NCI-H2029 treated with DMSO at 0.1 percent for 48 hours (cell line): ENCODE measurements at regions not wholly inside any gene's neighbourhood (a gene's known extent, or its start where the extent isn't known, plus 50 kb on each side); places are given as distances from the start of the nearest gene placed in this dataset.

ENCODE experiments used
- DNase-seq: peaks from one replicate; lab custom pipeline; 2025; lab: John Stamatoyannopoulos, UW

- DNase-seq = peak; percentile 28
Measured at GRCh38 chr1:14498839-14499238, 99.6 kb upstream of the KAZN start.

- DNase-seq = no peak
Measured at GRCh38 chr1:14499312-14500040, 99.0 kb upstream of the KAZN start.

- no peak for DNase-seq
Measured at GRCh38 chr1:14500041-14500440, 98.4 kb upstream of the KAZN start.

GRCh38 chr1:14500912-14501311 lies 97.6 kb upstream of the KAZN start:
- no peak for DNase-seq

- DNase-seq = no peak
Measured at GRCh38 chr1:14504517-14504916, 94.0 kb upstream of the KAZN start.

- no peak for DNase-seq
Measured at GRCh38 chr1:14506471-14507255, 91.8 kb upstream of the KAZN start.

GRCh38 chr1:14507262-14507661 lies 91.2 kb upstream of the KAZN start:
- DNase-seq = no peak

- no peak for DNase-seq
Measured at GRCh38 chr1:14508613-14509012, 89.9 kb upstream of the KAZN start.

- DNase-seq = no peak
Measured at GRCh38 chr1:14511166-14511680, 87.3 kb upstream of the KAZN start.

- DNase-seq = no peak
Measured at GRCh38 chr1:14511796-14512585, 86.5 kb upstream of the KAZN start.

- DNase-seq = no peak
Measured at GRCh38 chr1:14513111-14513510, 85.4 kb upstream of the KAZN start.

- no peak for DNase-seq
Measured at GRCh38 chr1:14514739-14515138, 83.7 kb upstream of the KAZN start.

- peak; percentile 13 for DNase-seq
Measured at GRCh38 chr1:14516974-14517840, 81.3 kb upstream of the KAZN start.

- peak; percentile 94 for DNase-seq
Measured at GRCh38 chr1:14517841-14518180, 80.7 kb upstream of the KAZN start.

GRCh38 chr1:14519976-14520375 lies 78.5 kb upstream of the KAZN start:
- no peak for DNase-seq

- no peak for DNase-seq
Measured at GRCh38 chr1:14520514-14521163, 77.8 kb upstream of the KAZN start.

GRCh38 chr1:14521622-14522021 lies 76.9 kb upstream of the KAZN start:
- no peak for DNase-seq

GRCh38 chr1:14522077-14522925 lies 76.2 kb upstream of the KAZN start:
- DNase-seq = no peak

GRCh38 chr1:14522926-14523241 lies 75.6 kb upstream of the KAZN start:
- DNase-seq = no peak
